KOPT-K1 (cell line): ENCODE measurements at regions not wholly inside any gene's neighbourhood (a gene's known extent, or its start where the extent isn't known, plus 50 kb on each side); places are given as distances from the start of the nearest gene placed in this dataset.
"Not testable (repeated sequence)": the region's sequence is repeated elsewhere in the genome, so short reads cannot be mapped to it uniquely, and the experiment has no call there.

Source experiments
- H3K27ac ChIP-seq: fragments of 200-600 bp; sonication (generic); 2 replicates; pipeline ENCODE4 v1.5.1; 2016; ENCODE audit warnings: antibody characterized with exemption, mild to moderate bottlenecking, low read depth, low read length; ENCODE audit not compliant: poor library complexity, severe bottlenecking
- H3K36me3 ChIP-seq: fragments of 200-600 bp; sonication (generic); 2 replicates; pipeline ENCODE4 v1.5.1; 2017; ENCODE audit warnings: antibody characterized with exemption, mild to moderate bottlenecking, low read length, moderate library complexity; ENCODE audit not compliant: insufficient read depth
- H3K9me3 ChIP-seq: fragments of 200-600 bp; sonication (generic); 2 replicates; pipeline ENCODE4 v1.5.1; 2017; ENCODE audit warnings: antibody characterized with exemption, low read length, mild to moderate bottlenecking; ENCODE audit not compliant: insufficient read depth, poor library complexity, severe bottlenecking

DNA sequence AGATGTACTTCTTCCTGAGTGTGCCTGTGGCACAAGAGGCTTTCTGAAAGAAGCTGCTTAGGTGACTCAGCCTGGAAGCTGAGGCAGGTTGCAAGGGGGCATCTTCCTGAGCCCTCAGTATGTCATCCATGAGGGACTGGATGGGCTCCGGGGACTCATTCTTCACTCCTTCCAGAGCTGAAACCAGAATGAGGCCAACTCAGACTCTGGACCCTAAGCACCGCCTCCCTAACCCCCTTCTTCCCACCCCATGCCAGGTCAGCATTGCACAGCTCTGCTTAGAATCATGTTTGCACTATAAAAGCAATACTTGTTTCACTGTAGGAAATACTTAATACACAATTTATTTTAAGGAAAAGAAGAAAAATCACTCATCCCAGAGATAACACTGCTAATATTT is 138.3 kb downstream of the KLRB1 start:
- H3K36me3 ChIP-seq, H3K9me3 ChIP-seq, H3K27ac ChIP-seq: not testable (repeated sequence)

DNA sequence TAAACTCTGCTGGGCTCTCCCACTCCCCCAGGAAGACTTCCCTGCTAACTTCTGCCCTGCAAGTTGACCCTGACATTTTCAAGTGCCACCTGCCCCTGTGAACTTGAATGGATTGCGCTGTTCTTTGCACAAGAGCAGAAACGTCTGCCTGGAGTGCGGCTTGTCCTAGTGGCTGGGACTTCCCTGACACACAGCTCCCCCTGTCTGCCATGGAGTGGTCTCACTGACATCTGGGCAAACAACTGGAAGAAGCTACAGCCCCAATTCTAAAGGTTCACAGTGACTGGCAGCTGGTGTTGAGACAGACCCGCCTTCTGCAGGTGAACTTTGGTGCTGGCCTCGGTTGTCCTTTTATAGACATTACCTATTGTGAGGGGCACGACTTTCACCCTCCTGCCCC is 138.7 kb downstream of the KLRB1 start:
- H3K27ac ChIP-seq, H3K36me3 ChIP-seq, H3K9me3 ChIP-seq: not testable (repeated sequence)

DNA sequence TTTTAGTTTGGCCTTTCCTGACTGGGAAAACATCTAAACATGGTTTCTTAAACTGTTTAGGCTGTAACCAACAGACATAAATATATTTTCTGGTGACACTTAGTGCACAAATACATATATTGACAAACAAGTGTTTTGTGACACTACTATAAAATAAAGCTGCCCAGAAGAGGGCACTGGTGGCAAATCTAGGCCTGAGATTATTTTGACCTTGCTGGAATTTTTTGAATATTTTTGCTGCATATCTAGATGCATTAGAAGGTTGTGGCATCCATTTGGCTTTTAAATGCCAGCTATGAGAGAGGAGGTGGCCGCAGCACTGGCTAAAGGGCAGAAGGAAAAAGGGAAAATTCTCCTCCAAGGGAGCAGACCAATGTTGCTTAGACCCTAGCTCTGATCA is 139.6 kb downstream of the KLRB1 start:
- H3K36me3 ChIP-seq, H3K9me3 ChIP-seq, H3K27ac ChIP-seq: not testable (repeated sequence)

DNA sequence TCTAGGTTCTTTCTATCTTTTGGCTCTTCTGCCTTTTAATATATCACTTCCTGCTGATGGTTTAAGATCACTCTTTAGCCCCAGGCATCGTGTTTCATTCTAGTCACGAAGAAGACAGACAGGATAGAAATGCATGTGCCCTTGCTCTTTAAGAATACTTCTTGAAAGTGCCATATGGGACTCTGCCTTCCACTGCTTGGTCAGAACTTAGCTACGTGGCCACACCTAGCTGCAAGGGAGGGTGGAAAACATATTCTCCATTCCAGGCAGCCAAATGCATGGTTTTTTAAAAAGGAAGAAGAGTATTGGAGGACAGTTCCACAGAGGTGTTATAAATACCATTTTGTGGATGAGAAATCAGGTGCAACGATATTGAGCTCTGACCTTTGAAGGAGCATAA is 143.3 kb downstream of the KLRB1 start:
- Histone ChIP-seq H3K36me3 (no peaks in the 10 kb centered on the region), H3K27ac (no peak overlapping the region), H3K9me3 (no peaks in the 10 kb centered on the region)

DNA sequence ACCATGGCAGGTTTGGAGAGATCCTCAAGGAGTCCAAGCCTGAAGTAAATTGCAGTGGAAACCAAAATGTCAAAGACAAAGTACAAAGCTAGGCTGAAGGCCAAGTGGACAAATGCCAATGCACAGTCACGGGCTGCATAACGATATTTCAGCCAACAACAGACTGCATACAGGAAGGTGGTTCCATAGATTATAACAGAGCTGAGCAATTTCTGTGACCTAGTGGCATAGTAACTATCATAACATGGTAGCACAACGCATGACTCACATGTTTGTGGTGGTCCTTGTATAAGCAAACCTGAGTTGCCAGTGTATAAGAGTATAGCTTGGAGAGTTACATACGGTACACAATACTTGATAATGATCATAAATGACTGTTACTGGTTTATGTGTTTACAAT is 152.2 kb downstream of the KLRB1 start:
- not testable (repeated sequence) for H3K36me3 ChIP-seq, H3K9me3 ChIP-seq, H3K27ac ChIP-seq

DNA sequence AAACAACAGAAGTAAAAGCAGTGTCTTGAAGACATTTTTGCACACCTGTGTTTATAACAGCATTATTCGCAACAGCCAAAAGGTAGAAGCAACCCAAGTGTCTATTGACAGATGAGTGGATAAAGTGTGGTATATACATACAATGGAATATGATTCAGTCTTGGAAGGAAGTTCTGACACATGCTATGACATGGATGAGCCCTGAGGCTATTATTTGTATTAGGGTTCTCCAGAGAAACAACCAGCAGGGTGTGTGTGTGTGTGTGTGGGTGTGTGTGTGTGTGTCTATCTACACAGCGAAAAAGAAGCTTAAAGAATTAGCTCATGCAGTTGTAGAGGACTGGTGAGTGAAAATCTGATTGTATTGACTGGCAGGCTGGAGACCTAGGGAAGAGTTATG is 153.7 kb downstream of the KLRB1 start:
- H3K27ac ChIP-seq, H3K9me3 ChIP-seq, H3K36me3 ChIP-seq: not testable (repeated sequence)

DNA sequence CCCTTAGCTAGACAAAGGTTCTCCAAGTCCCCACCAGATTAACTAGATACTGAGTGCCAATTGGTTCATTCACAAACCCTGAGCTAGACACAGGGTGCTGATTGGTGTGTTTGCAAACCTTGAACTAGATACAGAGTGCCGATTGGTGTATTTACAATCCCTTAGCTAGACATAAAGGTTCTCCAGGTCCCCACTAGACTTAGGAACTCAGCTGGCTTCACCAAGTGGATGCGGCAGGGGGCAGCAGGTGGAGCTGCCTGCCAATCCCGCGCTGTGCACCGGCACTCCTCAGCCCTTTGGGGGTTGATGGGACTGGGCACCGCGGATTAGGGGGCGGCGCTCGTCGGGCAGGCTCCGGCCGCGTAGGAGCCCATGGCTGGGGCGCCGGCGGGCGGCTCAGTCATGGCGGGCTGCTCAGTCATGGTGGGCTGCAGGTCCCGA is 157.6 kb downstream of the KLRB1 start:
- not testable (repeated sequence) for H3K9me3 ChIP-seq, H3K27ac ChIP-seq, H3K36me3 ChIP-seq

DNA sequence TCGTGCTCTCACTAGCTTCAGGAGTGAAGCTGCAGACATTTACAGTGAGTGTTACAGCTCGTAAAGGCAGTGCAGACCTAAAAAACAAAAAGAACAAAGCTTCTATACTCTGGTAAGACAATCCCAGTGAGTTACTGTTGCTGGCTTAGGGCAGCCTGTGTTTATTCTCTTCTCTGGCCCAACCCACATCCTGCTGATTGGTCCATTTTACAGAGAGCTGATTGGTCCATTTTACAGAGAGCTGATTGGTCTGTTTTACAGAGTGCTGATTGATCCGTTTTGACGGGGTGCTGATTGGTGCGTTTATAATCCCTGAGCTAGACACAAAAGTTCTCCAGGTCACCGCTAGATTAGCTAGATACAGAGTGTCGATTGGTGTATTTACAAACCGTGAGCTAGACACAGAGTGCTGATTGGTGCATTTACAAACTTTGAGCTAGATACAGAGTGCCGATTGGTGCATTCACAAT is 158.0 kb downstream of the KLRB1 start:
- not testable (repeated sequence) for H3K27ac ChIP-seq, H3K36me3 ChIP-seq

DNA sequence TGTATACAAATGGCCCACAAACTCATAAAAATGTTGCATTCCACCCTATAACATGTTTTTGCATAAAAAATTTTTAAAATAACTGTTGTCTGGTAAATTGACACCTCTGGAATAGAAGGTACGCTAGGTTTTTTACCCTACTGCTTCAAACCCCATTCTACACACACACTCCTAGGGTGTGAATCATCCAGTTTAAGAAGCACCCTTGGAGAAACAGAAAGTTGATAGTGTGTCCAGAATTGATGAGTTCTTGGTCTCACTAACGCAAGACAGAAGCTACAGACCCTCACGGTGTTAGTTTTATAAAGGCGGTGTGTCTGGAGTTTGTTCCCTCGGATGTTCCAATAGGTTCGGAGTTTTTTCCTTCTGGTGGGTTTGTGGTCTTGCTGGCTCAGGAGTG is 158.5 kb downstream of the KLRB1 start:
- Histone ChIP-seq H3K36me3 (no peaks in the 10 kb centered on the region), H3K9me3 (no peaks in the 10 kb centered on the region), H3K27ac (no peak overlapping the region)

More for the DNA sequence above, 158.0 kb downstream of the KLRB1 start:
- H3K9me3 ChIP-seq: not testable (repeated sequence)

DNA sequence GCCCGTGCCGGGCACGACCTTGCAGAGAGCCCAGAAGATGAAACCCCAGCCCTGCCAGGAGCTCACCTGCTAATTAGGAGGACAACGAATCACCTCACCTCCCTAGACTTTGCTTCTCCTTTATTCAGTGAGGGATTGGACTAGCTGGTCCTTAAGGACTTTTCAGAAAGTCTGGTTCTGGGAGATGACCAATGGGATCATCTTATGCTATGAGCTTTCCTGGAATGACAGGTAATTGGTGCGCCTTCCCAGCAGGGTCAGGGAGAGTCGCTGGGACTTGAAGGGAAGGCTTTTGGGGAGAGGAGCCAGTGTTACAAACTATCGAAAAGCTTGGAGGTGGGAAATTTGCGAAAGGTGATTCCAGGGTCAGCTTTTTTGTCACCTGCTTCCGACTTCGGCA is 159.1 kb downstream of the KLRB1 start:
- not testable (repeated sequence) for H3K36me3 ChIP-seq, H3K9me3 ChIP-seq
- peak overlapping the region; percentile 63 for H3K27ac ChIP-seq

DNA sequence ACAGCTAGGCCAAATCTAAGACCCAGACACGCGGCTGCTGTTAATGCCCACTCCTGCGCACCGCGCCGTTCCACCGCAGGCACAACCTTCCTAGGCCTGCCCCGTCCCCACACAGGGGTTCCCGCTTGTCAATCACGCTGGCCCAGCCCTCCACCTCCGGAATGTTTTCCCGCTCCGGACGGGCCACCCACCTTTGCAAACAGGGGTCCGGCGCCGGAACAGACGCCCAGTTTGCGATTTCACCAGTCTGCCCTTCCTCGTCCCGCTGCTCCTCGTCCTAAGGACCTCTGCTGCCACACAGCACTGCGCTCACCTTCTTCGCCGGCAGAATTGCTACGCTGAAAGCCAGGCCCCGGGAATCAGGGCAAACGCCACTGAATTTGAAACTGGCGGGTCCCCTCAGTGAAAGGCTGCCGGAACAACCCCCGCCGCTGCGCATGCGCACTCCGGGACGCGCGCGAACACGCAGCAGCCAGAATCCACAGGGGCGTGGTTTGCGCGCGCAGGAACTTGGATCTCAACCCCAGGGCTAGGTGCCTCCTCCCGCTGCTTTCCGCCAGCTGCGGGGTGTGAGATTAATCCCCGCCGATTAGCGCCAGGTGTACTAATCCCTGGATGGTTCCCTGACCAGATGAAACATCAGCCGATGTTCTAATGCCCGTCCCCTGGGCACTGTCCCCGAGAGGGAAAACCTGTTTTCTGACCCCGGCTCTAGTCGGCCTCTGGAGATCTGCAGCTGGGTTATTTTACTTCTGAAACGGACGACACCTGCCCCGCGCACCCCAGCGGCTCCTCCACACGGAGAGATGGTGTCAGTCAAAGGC is 159.7 kb downstream of the KLRB1 start:
- H3K27ac ChIP-seq: peak overlapping the region; percentile 63
- not testable (repeated sequence) for H3K36me3 ChIP-seq, H3K9me3 ChIP-seq

DNA sequence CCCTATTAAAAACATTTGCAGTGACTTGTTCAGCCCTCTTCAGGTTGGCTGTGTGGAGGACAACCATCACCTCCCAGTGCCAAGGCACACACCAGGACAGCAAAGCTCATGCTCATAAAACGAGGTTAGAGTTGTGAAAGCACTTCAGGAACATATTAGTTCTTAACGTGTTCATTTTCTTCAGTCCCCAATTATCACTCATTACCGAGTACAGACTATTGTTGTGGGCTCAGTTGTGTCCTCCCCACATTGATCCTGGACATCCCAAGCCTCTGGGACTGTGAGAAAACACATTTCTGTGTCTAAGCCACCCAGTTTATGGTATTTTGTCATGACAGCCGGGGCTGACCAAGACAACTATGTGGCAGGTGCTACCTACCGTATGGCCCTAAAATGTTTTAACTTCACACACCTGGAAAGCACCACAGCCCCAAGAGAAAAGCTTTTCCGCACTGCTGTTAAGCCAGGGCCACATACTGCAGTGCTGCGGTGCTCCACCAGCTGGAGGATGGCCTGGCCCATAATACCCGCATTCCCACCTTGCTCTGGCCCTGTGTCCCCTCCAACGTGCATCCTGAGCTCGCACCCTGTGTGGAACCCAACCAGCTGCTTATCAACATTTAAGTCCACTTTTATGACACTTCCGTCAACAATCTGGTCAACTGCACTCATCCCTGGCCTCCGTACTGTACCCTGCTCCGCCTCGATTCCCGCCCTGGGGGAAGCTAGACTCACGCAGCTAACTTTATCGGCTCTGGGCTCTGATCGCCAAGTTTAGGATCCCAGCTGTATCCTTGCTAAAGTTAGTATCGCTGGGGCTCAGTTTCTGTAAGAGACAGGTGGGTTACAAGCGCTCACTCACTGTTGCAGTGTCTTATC is 160.6 kb downstream of the KLRB1 start:
- H3K9me3 ChIP-seq, H3K36me3 ChIP-seq: not testable (repeated sequence)
- peak overlapping the region; percentile 63 for H3K27ac ChIP-seq

DNA sequence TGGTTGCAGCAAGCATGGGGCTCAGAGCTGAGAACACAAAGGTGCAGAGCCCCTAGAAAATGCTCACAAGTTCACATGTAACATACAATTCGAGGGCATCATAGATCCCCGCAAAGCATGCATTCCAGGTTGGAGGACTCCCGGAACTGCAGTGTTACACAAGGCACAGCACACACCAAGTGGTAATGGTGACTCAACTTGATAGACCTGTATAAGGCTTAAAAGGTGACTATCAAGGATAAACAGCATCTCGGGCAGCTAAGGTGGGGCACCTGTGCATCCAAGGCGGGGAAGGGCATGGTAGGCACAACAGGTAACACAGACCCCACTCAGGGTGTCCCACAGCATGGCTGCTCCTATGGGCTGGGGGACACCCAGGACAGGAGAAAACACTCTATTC is 167.3 kb downstream of the KLRB1 start:
- not testable (repeated sequence) for H3K9me3 ChIP-seq, H3K36me3 ChIP-seq, H3K27ac ChIP-seq

DNA sequence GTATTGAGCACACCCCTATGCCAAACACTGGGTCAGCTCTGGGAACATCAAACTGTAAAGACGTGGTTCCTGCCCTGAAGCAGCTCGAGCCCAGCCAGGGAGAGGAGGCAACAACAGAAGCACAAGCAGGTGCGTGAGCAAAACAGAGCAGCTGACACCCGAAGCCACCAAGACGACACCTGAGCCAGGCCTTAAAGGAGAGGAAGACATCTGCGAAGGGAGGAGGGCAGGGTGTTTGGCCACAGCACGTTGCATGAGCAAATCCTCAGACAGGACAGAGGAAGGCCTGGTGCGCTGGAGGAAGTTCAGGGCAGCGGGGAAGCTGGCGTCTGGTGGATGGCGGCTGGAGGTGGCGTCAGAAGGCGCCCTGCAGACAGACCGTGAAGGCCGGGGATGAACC is 172.0 kb downstream of the KLRB1 start:
- not testable (repeated sequence) for H3K9me3 ChIP-seq, H3K36me3 ChIP-seq
- H3K27ac ChIP-seq: peak overlapping the region; percentile 4

DNA sequence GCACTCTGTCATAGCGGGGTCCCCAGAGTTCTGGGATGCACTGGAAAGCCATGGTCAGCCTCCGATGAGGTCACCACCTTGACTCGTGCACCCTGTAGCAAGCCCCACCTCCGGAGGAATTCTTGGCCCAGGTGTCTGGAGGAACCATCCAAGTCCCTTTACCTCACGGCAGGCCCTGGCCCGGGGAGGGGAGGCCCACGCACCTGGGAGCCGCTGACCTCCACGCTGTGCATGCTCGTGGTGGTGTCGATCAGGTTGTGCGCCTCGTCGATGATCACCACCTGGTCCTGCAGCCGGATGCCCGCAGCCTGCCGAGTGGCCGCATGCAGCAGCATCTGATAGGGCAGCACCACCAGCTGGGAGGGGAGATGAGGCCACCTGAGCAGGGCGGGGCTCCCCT is 177.3 kb downstream of the KLRB1 start:
- H3K27ac ChIP-seq, H3K9me3 ChIP-seq: not testable (repeated sequence)
- peaks cover 13% of the 10 kb centered on the region; the same call in 1 of the 2 replicates for H3K36me3 ChIP-seq
